ENCODE measurements at regions not wholly inside any gene's neighbourhood (a gene's known extent, or its start where the extent isn't known, plus 50 kb on each side); places are given as distances from the start of the nearest gene placed in this dataset.
A peak's percentile ranks its signal among the peaks of the same experiment; 100 is the strongest.

DNA sequence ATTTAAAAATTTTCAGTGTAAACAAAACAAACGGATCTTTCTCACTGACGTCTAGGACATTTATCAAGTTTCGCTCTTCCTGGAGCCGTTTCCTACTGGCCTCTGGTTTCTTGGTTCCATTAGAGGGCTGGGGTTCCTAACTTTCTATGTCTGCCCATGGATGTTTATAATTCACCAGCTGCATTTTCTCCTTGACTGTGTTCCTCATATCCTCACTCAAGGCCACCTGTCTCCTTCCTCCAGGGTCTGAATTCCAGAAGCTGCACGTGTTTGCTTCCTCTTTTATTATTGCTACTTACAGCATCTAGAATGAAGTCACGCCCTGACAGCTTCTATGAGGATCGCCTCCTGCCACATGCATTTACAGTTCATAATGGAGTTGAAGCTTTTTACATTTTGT lies 74.1 kb upstream of the BASP1 start:
- no peak for DNase-seq (ENCODE audit: low read depth)
- no peak overlapping the region for H3K4me3 ChIP-seq (ENCODE audit: low read depth, low read length)
- TF ChIP-seq, protein P1, sequence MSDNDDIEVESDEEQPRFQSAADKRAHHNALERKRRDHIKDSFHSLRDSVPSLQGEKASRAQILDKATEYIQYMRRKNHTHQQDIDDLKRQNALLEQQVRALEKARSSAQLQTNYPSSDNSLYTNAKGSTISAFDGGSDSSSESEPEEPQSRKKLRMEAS (IDR thresholded peaks at IDR 0.05; ENCODE audit: low read depth, low read length) = peak; percentile 71
- TF ChIP-seq, protein P2, sequence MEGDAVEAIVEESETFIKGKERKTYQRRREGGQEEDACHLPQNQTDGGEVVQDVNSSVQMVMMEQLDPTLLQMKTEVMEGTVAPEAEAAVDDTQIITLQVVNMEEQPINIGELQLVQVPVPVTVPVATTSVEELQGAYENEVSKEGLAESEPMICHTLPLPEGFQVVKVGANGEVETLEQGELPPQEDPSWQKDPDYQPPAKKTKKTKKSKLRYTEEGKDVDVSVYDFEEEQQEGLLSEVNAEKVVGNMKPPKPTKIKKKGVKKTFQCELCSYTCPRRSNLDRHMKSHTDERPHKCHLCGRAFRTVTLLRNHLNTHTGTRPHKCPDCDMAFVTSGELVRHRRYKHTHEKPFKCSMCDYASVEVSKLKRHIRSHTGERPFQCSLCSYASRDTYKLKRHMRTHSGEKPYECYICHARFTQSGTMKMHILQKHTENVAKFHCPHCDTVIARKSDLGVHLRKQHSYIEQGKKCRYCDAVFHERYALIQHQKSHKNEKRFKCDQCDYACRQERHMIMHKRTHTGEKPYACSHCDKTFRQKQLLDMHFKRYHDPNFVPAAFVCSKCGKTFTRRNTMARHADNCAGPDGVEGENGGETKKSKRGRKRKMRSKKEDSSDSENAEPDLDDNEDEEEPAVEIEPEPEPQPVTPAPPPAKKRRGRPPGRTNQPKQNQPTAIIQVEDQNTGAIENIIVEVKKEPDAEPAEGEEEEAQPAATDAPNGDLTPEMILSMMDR (IDR thresholded peaks at IDR 0.05; ENCODE audit: low read depth, low read length) = no peak
- TF ChIP-seq MYC (IDR thresholded peaks at IDR 0.05; ENCODE audit: low read depth, low read length) (no peak), POLR2A (IDR thresholded peaks at IDR 0.05; ENCODE audit: extremely low read depth, insufficient read length) (no peak)

DNA sequence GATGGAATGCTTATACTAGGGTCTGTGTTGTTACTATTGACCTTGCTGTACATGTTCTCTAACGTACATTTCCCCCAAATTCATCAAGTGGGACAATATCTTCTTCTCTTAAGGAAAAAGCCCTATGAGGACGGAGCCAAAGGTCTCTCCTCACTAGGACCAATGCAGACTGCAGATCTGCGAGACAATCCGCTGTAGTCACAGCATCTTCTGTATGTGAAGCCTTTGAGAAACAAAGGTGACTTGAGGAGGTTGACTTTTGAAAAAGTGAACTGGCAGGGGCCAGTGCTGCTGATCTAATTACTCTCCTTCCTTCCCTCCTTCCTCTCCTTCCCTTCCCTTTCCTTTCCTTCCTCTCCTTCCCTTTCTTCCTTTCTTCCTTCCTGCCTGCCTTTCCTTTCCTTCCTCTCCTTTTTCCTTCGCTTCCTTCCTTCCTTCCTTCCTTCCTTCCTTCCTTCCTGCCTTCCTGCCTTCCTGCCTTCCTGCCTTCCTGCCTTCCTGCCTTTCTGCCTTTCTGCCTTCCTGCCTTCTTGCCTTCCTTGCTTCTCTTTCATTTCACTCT lies 71.1 kb upstream of the BASP1 start:
- no peak overlapping the region for H3K4me3 ChIP-seq (ENCODE audit: low read depth, low read length)
- no peak for DNase-seq (ENCODE audit: low read depth)
- TF ChIP-seq POLR2A (IDR thresholded peaks at IDR 0.05; ENCODE audit: extremely low read depth, insufficient read length) (no peak), MYC (IDR thresholded peaks at IDR 0.05; ENCODE audit: low read depth, low read length) (no peak)
- TF ChIP-seq, protein P2 (IDR thresholded peaks at IDR 0.05; ENCODE audit: low read depth, low read length) = no peak
- TF ChIP-seq, protein P1 (IDR thresholded peaks at IDR 0.05; ENCODE audit: low read depth, low read length) = no peak

DNA sequence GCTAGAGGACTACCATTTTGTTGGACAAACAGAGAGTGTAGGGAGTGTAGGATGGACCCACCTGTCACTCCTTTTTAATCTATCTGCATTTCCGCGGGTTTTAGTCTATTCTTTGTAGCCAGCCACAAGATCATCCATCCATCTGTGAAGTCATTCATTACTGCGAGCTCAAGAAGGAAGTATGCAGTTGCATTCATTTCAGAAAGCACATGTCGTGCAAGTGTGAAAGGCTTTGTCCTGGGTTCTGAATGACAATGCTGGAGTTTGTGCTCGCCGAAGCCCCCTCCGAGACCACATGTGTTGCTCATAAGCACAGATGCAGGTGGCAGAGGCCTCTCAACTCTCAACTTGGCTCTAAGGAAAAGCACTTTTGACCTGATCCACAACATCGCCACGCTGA lies 70.3 kb upstream of the BASP1 start:
- DNase-seq (ENCODE audit: low read depth) = no peak
- no peak overlapping the region for H3K4me3 ChIP-seq (ENCODE audit: low read depth, low read length)
- TF ChIP-seq MYC (IDR thresholded peaks at IDR 0.05; ENCODE audit: low read depth, low read length) = no peak

DNA sequence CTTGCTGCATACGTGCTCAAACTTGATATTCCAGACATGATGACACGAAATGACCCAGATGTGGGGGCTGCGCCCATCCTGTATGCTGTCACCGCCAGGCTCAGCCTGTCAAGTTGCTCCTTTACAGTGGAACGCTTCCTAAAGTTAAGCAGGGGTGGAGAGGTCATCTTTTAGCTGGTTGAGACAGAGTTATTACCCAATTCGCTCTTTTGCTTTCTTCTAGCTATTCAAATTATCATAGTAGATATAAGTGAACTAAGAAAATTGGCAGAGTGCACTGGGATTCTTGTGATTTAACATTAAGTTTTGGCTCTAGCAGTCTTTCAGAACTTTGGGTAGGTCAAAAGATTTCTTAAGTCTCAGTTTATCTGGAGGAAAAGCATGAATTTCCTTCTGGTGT lies 69.8 kb upstream of the BASP1 start:
- no peak for DNase-seq (ENCODE audit: low read depth)
- H3K4me3 ChIP-seq (ENCODE audit: low read depth, low read length) = no peak overlapping the region
- TF ChIP-seq, protein P2 (IDR thresholded peaks at IDR 0.05; ENCODE audit: low read depth, low read length) = no peak
- TF ChIP-seq POLR2A (IDR thresholded peaks at IDR 0.05; ENCODE audit: extremely low read depth, insufficient read length) (no peak), MYC (IDR thresholded peaks at IDR 0.05; ENCODE audit: low read depth, low read length) (no peak)
- TF ChIP-seq, protein P1 (IDR thresholded peaks at IDR 0.05; ENCODE audit: low read depth, low read length) = no peak

DNA sequence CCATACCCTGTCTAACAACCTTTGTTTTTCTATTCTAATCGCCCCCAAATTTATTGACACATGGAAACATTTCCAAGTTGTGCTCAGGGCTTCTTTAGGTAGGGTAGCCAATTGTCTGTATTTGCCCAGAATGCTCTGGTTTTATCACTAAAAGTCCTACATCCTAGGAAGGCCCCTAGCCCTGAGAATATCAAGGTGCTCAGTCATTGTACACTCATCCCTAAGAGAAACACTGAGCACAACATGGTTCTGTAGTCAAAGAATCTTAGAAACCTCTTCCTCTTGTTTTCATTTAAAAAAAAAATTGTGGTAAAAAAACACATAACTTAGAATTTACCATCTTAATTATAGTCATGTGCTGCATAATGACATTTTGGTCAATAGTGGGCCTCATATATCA lies 69.0 kb upstream of the BASP1 start:
- TF ChIP-seq MYC (IDR thresholded peaks at IDR 0.05; ENCODE audit: low read depth, low read length) (no peak), POLR2A (IDR thresholded peaks at IDR 0.05; ENCODE audit: extremely low read depth, insufficient read length) (no peak)
- TF ChIP-seq, protein P2 (IDR thresholded peaks at IDR 0.05; ENCODE audit: low read depth, low read length) = no peak
- TF ChIP-seq, protein P1 (IDR thresholded peaks at IDR 0.05; ENCODE audit: low read depth, low read length) = no peak
- H3K4me3 ChIP-seq (ENCODE audit: low read depth, low read length) = no peak overlapping the region
- no peak for DNase-seq (ENCODE audit: low read depth)

DNA sequence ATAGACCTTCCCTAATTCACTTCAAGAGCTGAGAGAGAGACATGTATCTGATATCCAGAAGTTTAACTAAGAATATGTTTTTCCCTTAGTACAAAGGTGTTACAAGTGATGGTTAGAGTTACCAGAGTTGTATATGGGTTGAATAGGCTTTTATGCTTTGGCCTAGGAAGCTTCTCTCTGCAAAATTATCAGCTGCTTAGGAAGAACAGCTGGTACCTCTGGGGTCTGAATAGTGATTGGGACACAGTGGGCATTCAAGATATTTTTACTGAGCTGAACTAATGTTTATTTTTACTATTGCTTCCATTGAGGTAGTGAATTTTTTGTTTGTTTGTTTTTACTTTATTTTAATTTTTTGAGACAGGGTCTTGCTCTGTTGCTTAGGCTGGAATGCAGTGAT lies 67.6 kb upstream of the BASP1 start:
- no peak for DNase-seq (ENCODE audit: low read depth)
- TF ChIP-seq MYC (IDR thresholded peaks at IDR 0.05; ENCODE audit: low read depth, low read length) = no peak
- no peak for TF ChIP-seq POLR2A (IDR thresholded peaks at IDR 0.05; ENCODE audit: extremely low read depth, insufficient read length)
- TF ChIP-seq, protein P2 (IDR thresholded peaks at IDR 0.05; ENCODE audit: low read depth, low read length) = no peak
- TF ChIP-seq, protein P1 (IDR thresholded peaks at IDR 0.05; ENCODE audit: low read depth, low read length) = no peak
- H3K4me3 ChIP-seq (ENCODE audit: low read depth, low read length) = no peak overlapping the region

Measured in NB4 (cell line).